Osteoblast (primary cell): ENCODE measurements at regions not wholly inside any gene's neighbourhood (a gene's known extent, or its start where the extent isn't known, plus 50 kb on each side); places are given as distances from the start of the nearest gene placed in this dataset.

Experiments used
- DNase-seq: peaks from one replicate; pipeline ENCODE4 v3.0.0; 2011; ENCODE audit warnings: low spot score, mixed read lengths; ENCODE audit not compliant: insufficient read length; ENCODE audit errors: missing footprints
- H2AFZ ChIP-seq: 2 replicates; pipeline ENCODE4 v1.6.0; 2011; ENCODE audit warnings: mild to moderate bottlenecking, low read length
- H3K27ac ChIP-seq: 2 replicates; pipeline ENCODE4 v1.5.1; 2011; ENCODE audit warnings: mild to moderate bottlenecking, low read depth, low read length, moderate library complexity
- H3K27me3 ChIP-seq: 2 replicates; pipeline ENCODE4 v1.6.0; 2012; ENCODE audit warnings: mild to moderate bottlenecking, control low read depth, inconsistent platforms, low read length, moderate library complexity; ENCODE audit not compliant: insufficient read depth
- H3K36me3 ChIP-seq: 2 replicates; pipeline ENCODE4 v1.5.1; 2011; ENCODE audit warnings: mild to moderate bottlenecking, low read length, control low read depth, moderate library complexity; ENCODE audit not compliant: insufficient read depth
- H3K4me1 ChIP-seq: 2 replicates; pipeline ENCODE4 v1.5.1; 2011; ENCODE audit warnings: mild to moderate bottlenecking, low read length, control low read depth, moderate library complexity; ENCODE audit not compliant: insufficient read depth
- H3K4me2 ChIP-seq: 2 replicates; pipeline ENCODE4 v1.6.0; 2011; ENCODE audit warnings: mild to moderate bottlenecking, low read length; ENCODE audit not compliant: insufficient read depth
- H3K4me3 ChIP-seq: fragments of 200-600 bp; sonication (generic); 3 replicates; pipeline ENCODE4 v1.5.1; 2012; ENCODE audit warnings: mild to moderate bottlenecking, low read length, inconsistent platforms; ENCODE audit not compliant: insufficient read depth
- H3K79me2 ChIP-seq: 2 replicates; pipeline ENCODE4 v1.6.0; 2012; ENCODE audit warnings: mild to moderate bottlenecking, low read length, control low read depth, inconsistent platforms; ENCODE audit not compliant: insufficient read depth
- H3K9me3 ChIP-seq: 2 replicates; pipeline ENCODE4 v1.5.1; 2011; ENCODE audit warnings: low read depth, low read length, control low read depth
- H4K20me1 ChIP-seq: 2 replicates; pipeline ENCODE4 v1.6.0; 2012; ENCODE audit warnings: mild to moderate bottlenecking, low read length, control low read depth; ENCODE audit not compliant: insufficient read depth
- CTCF ChIP-seq: IDR thresholded peaks from 2 replicates; pipeline ENCODE4 v1.5.1; 2011; ENCODE audit warnings: mild to moderate bottlenecking, low read depth, low read length, moderate library complexity; ENCODE audit errors: extremely low read depth

- DNase-seq = no peak
- Histone ChIP-seq H3K27ac (no peak overlapping the region), H2AFZ (no peak overlapping the region), H3K27me3 (no peaks in the 10 kb centered on the region), H3K4me1 (no peaks in the 10 kb centered on the region), H3K36me3 (no peaks in the 10 kb centered on the region), H3K4me2 (no peak overlapping the region), H3K79me2 (no peaks in the 10 kb centered on the region), H3K9me3 (no peaks in the 10 kb centered on the region), H3K4me3 (no peak overlapping the region), H4K20me1 (no peaks in the 10 kb centered on the region)
- no peak for TF ChIP-seq CTCF
Observed at GRCh38 chr12:83759906-83760305, 1073.2 kb downstream of the TMTC2 start.

GRCh38 chr12:83758888-83759631, 1072.4 kb downstream of the TMTC2 start:
- Histone ChIP-seq H2AFZ (no peak overlapping the region), H3K9me3 (no peaks in the 10 kb centered on the region), H3K4me2 (no peak overlapping the region), H3K27me3 (no peaks in the 10 kb centered on the region), H3K79me2 (no peaks in the 10 kb centered on the region), H3K4me1 (no peaks in the 10 kb centered on the region), H4K20me1 (no peaks in the 10 kb centered on the region), H3K4me3 (no peak overlapping the region), H3K27ac (no peak overlapping the region), H3K36me3 (no peaks in the 10 kb centered on the region)
- TF ChIP-seq CTCF = no peak
- DNase-seq = no peak

GRCh38 chr12:83753904-83754303, 1067.2 kb downstream of the TMTC2 start:
- Histone ChIP-seq H3K4me1 (no peaks in the 10 kb centered on the region), H3K9me3 (no peaks in the 10 kb centered on the region), H2AFZ (no peak overlapping the region), H3K27me3 (no peaks in the 10 kb centered on the region), H4K20me1 (no peaks in the 10 kb centered on the region), H3K36me3 (no peaks in the 10 kb centered on the region), H3K4me2 (no peak overlapping the region), H3K4me3 (no peak overlapping the region), H3K27ac (no peak overlapping the region), H3K79me2 (no peaks in the 10 kb centered on the region)
- TF ChIP-seq CTCF = no peak
- no peak for DNase-seq

GRCh38 chr12:83753205-83753604, 1066.5 kb downstream of the TMTC2 start:
- Histone ChIP-seq H4K20me1 (no peaks in the 10 kb centered on the region), H3K9me3 (no peaks in the 10 kb centered on the region), H3K36me3 (no peaks in the 10 kb centered on the region), H3K79me2 (no peaks in the 10 kb centered on the region), H3K27me3 (no peaks in the 10 kb centered on the region), H3K4me3 (no peak overlapping the region), H3K4me2 (no peak overlapping the region), H3K4me1 (no peaks in the 10 kb centered on the region), H3K27ac (no peak overlapping the region), H2AFZ (no peak overlapping the region)
- no peak for TF ChIP-seq CTCF
- no peak for DNase-seq
